NB4 (cell line): ENCODE measurements at regions not wholly inside any gene's neighbourhood (a gene's known extent, or its start where the extent isn't known, plus 50 kb on each side); places are given as distances from the start of the nearest gene placed in this dataset.

Experiments
- CTCF ChIP-seq: IDR thresholded peaks from one replicate; pipeline ENCODE4 v1.5.1; 2012; ENCODE audit warnings: low read depth, low read length
- MAX ChIP-seq: IDR thresholded peaks from 2 replicates; pipeline ENCODE4 v1.6.1; 2011; ENCODE audit warnings: low read depth, low read length
- POLR2A ChIP-seq: IDR thresholded peaks from 2 replicates; pipeline ENCODE4 v1.6.1; 2011; ENCODE audit warnings: mild to moderate bottlenecking; ENCODE audit not compliant: insufficient read length; ENCODE audit errors: extremely low read depth

GRCh38 chr2:132282911-132283310, 121.2 kb upstream of the ANKRD30BL start:
- no peak for TF ChIP-seq CTCF
- no peak for TF ChIP-seq POLR2A
- no peak for TF ChIP-seq MAX
